K562 (cell line): ENCODE measurements at regions not wholly inside any gene's neighbourhood (a gene's known extent, or its start where the extent isn't known, plus 50 kb on each side); places are given as distances from the start of the nearest gene placed in this dataset.

Source experiments
- ATAC-seq: fragments of 200-7000 bp; cut with Tn5 transposase; 3 replicates; pipeline ENCODE4 v1.9.1; 2020; ENCODE audit warnings: moderate library complexity
- BruUV-seq: library from RNA; stranded (reverse); fragments of 400-500 nt; replicated peaks from 2 replicates; lab custom pipeline; 2021; lab: Mats Ljungman, UMichigan
- CTCF ChIA-PET: fragments of 300-600 bp; formaldehyde crosslinking; extraction: SDS; loops from one replicate; lab custom pipeline; 2021; ENCODE audit warnings: low intra/inter-chr PET ratio; lab: Yijun Ruan, JAX
- POLR2A ChIA-PET: fragments of 300-600, 350-650 bp; sonication (Branson Sonifier 250); formaldehyde crosslinking; extraction: SDS; loops from one replicate; lab custom pipeline; 2021; ENCODE audit warnings: antibody characterized with exemption, inconsistent platforms; lab: Yijun Ruan, JAX
- DNase-seq, 4 experiments: peaks; one replicate each; pipeline versions ENCODE4 v3.0.0 to v3.0.0-alpha.2; 2011 to 2018; ENCODE audit warnings: low spot score in 3 of 4, mixed read lengths in 3 of 4; ENCODE audit errors: extremely low read depth in 1 of 4
- FAIRE-seq: peaks from 2 replicates; lab custom pipeline; 2011; peaks lifted over from hg19 to GRCh38; lab: Jason Lieb, UNC
- H2AFZ ChIP-seq: 2 replicates; pipeline ENCODE4 v1.6.0; 2011; ENCODE audit warnings: low read depth, low read length, control low read depth, inconsistent platforms
- H3K27ac ChIP-seq: fragments of 200-600 bp; 3 replicates; pipeline ENCODE4 v1.8.0; 2011; ENCODE audit warnings: low read depth, mild to moderate bottlenecking, control low read depth, inconsistent platforms, low read length, moderate library complexity, mixed read lengths; ENCODE audit errors: extremely low read depth
- H3K27me3 ChIP-seq, 2 experiments: fragments of 300-600 bp in 1 of 2; 2 replicates in 1 of 2; 3 replicates in 1 of 2; pipeline versions ENCODE4 v1.6.0 to v1.8.0; 2011; ENCODE audit warnings: inconsistent platforms in 2 of 2, low read length in 2 of 2, mild to moderate bottlenecking in 1 of 2, mixed read lengths in 1 of 2, moderate library complexity in 1 of 2; ENCODE audit not compliant: control insufficient read depth in 2 of 2, insufficient read depth in 2 of 2
- H3K36me3 ChIP-seq: fragments of 300-600 bp; 3 replicates; pipeline ENCODE4 v1.8.0; 2011; ENCODE audit warnings: mild to moderate bottlenecking, low read length, inconsistent platforms; ENCODE audit not compliant: control insufficient read depth, insufficient read depth
- H3K4me1 ChIP-seq, 2 experiments: fragments of 200-600 bp in 1 of 2; replicated peaks in 1 of 2; 2 replicates in 1 of 2; 3 replicates in 1 of 2; pipeline versions ENCODE4 v1.5.1 to v1.8.0; 2011; ENCODE audit warnings: inconsistent platforms in 2 of 2, low read length in 2 of 2, mild to moderate bottlenecking in 1 of 2, mixed read lengths in 1 of 2, moderate library complexity in 1 of 2; ENCODE audit not compliant: control insufficient read depth in 2 of 2, insufficient read depth in 2 of 2
- H3K4me2 ChIP-seq: 2 replicates; pipeline ENCODE4 v1.6.1; 2011; ENCODE audit warnings: low read length, control low read depth, inconsistent platforms, mixed read lengths; ENCODE audit not compliant: insufficient read depth
- H3K4me3 ChIP-seq: fragments of 200-600 bp; sonication (generic), shearing (Covaris generic); 2 replicates; pipeline ENCODE4 v1.5.1; 2016; ENCODE audit warnings: control low read depth, inconsistent platforms
- H3K79me2 ChIP-seq: fragments of 200-600 bp; 3 replicates; pipeline ENCODE4 v1.8.0; 2011; ENCODE audit warnings: low read length, inconsistent platforms; ENCODE audit not compliant: control insufficient read depth, insufficient read depth
- H3K9ac ChIP-seq, 2 experiments: 2 replicates each; pipeline versions ENCODE4 v1.6.0 to v1.6.1; 2011; ENCODE audit warnings: low read depth in 2 of 2, low read length in 2 of 2, control low read depth in 1 of 2, inconsistent platforms in 1 of 2, mild to moderate bottlenecking in 1 of 2, mixed read lengths in 1 of 2; ENCODE audit not compliant: insufficient read depth in 1 of 2
- H3K9me1 ChIP-seq: one replicate; pipeline ENCODE4 v1.6.0; 2011; ENCODE audit warnings: inconsistent platforms, mild to moderate bottlenecking, low read length, moderate library complexity; ENCODE audit not compliant: control insufficient read depth, insufficient read depth
- H3K9me3 ChIP-seq: replicated peaks from 2 replicates; pipeline ENCODE4 v1.5.1; 2011; ENCODE audit warnings: low read depth, low read length, inconsistent platforms; ENCODE audit not compliant: control insufficient read depth, insufficient read depth
- H4K20me1 ChIP-seq: replicated peaks from 2 replicates; pipeline ENCODE4 v1.6.1; 2011; ENCODE audit warnings: low read length, inconsistent platforms, mixed read lengths; ENCODE audit not compliant: control insufficient read depth, insufficient read depth
- E2F3 ChIP-seq: fragments of 250-450 bp; sonication (Bioruptor Pico); IDR thresholded peaks from 2 replicates; pipeline ENCODE4 v1.4.0; 2020; ENCODE audit warnings: mild to moderate bottlenecking
- EWSR1 ChIP-seq: fragments of 450-650 bp; IDR thresholded peaks from 2 replicates; pipeline ENCODE4 v1.6.1; 2018; ENCODE audit warnings: borderline replicate concordance, mild to moderate bottlenecking, low read depth, moderate library complexity; ENCODE audit not compliant: partially characterized antibody
- HOMEZ ChIP-seq: fragments of 250-450 bp; sonication (Bioruptor Pico); IDR thresholded peaks from 2 replicates; pipeline ENCODE4 v1.4.0; 2020; ENCODE audit warnings: mild to moderate bottlenecking, moderate library complexity
- MCM3 ChIP-seq: fragments of 450-650 bp; IDR thresholded peaks from 2 replicates; pipeline ENCODE4 v1.6.1; 2016
- NCOR1 ChIP-seq: fragments of 450-650 bp; IDR thresholded peaks from 2 replicates; pipeline ENCODE4 v1.6.1; 2016; ENCODE audit warnings: mild to moderate bottlenecking, moderate library complexity
- RCOR1 ChIP-seq, 2 experiments: IDR thresholded peaks; 2 replicates each; pipeline ENCODE4 v1.6.1; 2012; ENCODE audit warnings: low read depth in 2 of 2, low read length in 2 of 2, borderline replicate concordance in 1 of 2, improper control_type of control experiment in 1 of 2
- SRF ChIP-seq, 2 experiments: fragments of 250-450, 450-650 bp in 1 of 2; sonication (Bioruptor Pico) in 1 of 2; sonication (generic) in 1 of 2; formaldehyde crosslinking; IDR thresholded peaks; 2 replicates each; pipeline versions ENCODE4 v1.5.0 to v1.5.1; 2020 to 2022; ENCODE audit warnings: mild to moderate bottlenecking in 1 of 2, missing genetic modification reagents in 1 of 2
- TBP ChIP-seq: optimal IDR thresholded peaks from 2 replicates; pipeline ENCODE3; 2011; ENCODE audit warnings: low read depth, low read length, improper control_type of control experiment
- THAP12 ChIP-seq: fragments of 250-450 bp; sonication (Bioruptor Pico); IDR thresholded peaks from 2 replicates; pipeline ENCODE4 v1.9.0; 2021; ENCODE audit warnings: mild to moderate bottlenecking, inconsistent platforms
- ZSCAN29 ChIP-seq: fragments of 450-650 bp; IDR thresholded peaks from 2 replicates; pipeline ENCODE4 v1.6.1; 2017
- WGBS: fragments of 100-300 bp; shearing (Covaris generic); methylation state at CpG from one replicate; pipeline ENCODE4 v1.1.6; 2016; ENCODE audit warnings: low coverage, mixed read lengths; ENCODE audit not compliant: insufficient coverage; ENCODE audit errors: missing lambda C conversion rate; 5-methylcytosine and 5-hydroxymethylcytosine counted together
- in situ Hi-C: fragments of 300-500 bp; cut with MboI; formaldehyde crosslinking; loops from 4 replicates; pipeline ENCODE4 v1.15.0; 2018; ENCODE audit warnings: inconsistent platforms, mixed read lengths
- intact Hi-C: fragments of 100-400 bp; cut with micrococcal nuclease; formaldehyde crosslinking; loops from 2 replicates; pipeline ENCODE4 v1.14.2; 2022
- TF ChIP-seq, protein P1 (sequence below): fragments of 200-400 bp; formaldehyde crosslinking; IDR thresholded peaks from 2 replicates; pipeline ENCODE4 v1.6.1; 2017; ENCODE audit warnings: mild to moderate bottlenecking, low read depth, low read length, moderate library complexity

DNA sequence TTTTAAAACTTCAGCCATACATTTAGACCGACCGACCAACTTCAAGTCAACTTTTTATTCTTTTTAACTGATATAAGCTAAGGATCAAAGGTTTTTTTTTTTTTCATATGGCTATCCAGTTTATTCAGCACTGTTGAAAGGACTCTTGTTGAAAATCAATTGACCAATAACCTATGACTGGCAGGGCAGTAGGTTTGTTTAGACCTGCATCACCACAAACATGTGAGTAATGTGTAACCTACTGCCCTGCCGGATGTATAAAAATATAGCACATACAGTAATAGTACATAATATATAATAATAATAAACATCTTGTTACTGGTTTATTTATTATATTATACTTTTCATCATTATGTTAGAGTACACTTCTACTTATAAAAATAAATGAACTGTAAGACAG is 434.6 kb upstream of the SEMA3A start:
- Histone ChIP-seq H3K4me3 (no peak overlapping the region), H3K9me3 (no peaks in the 10 kb centered on the region; the same call in 1 of the 2 replicates), H3K9me1 (no peaks in the 10 kb centered on the region), H3K9ac (no peak overlapping the region), H3K4me1 (no peaks in the 10 kb centered on the region), H3K36me3 (no peaks in the 10 kb centered on the region), H2AFZ (no peak overlapping the region), H4K20me1 (no peaks in the 10 kb centered on the region), H3K27me3 (no peaks in the 10 kb centered on the region), H3K79me2 (no peaks in the 10 kb centered on the region), H3K27ac (no peak overlapping the region), H3K4me2 (no peak overlapping the region)
- CTCF ChIA-PET: no interaction called here
- WGBS: 93% methylated on average over 3 of the region's 3 CpGs
- TF ChIP-seq MCM3 (no peak), E2F3 (CRISPR knock-in tag) (no peak), TBP (no peak), THAP12 (CRISPR knock-in tag) (no peak), SRF (CRISPR knock-in tag; IDR thresholded peaks at IDR 0.05) (no peak), ZSCAN29 (no peak), EWSR1 (no peak), HOMEZ (no peak), NCOR1 (no peak), RCOR1 (IDR thresholded peaks at IDR 0.05; ENCODE audit: borderline replicate concordance in 1 of 2, low read depth in 2 of 2, low read length in 2 of 2) (no peak)
- TF ChIP-seq, protein P1, sequence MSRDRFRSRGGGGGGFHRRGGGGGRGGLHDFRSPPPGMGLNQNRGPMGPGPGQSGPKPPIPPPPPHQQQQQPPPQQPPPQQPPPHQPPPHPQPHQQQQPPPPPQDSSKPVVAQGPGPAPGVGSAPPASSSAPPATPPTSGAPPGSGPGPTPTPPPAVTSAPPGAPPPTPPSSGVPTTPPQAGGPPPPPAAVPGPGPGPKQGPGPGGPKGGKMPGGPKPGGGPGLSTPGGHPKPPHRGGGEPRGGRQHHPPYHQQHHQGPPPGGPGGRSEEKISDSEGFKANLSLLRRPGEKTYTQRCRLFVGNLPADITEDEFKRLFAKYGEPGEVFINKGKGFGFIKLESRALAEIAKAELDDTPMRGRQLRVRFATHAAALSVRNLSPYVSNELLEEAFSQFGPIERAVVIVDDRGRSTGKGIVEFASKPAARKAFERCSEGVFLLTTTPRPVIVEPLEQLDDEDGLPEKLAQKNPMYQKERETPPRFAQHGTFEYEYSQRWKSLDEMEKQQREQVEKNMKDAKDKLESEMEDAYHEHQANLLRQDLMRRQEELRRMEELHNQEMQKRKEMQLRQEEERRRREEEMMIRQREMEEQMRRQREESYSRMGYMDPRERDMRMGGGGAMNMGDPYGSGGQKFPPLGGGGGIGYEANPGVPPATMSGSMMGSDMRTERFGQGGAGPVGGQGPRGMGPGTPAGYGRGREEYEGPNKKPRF: no peak
- no TSS peak for BruUV-seq
- no peak for DNase-seq
- POLR2A ChIA-PET: no interaction called here
- no peak for ATAC-seq
- in situ Hi-C loops: no loop called here
- FAIRE-seq: no peak
- intact Hi-C loops: no loop called here
